GM12878 (cell line): ENCODE measurements at regions not wholly inside any gene's neighbourhood (a gene's known extent, or its start where the extent isn't known, plus 50 kb on each side); places are given as distances from the start of the nearest gene placed in this dataset.

ENCODE experiments used
- ATAC-seq: fragments of 200-7000 bp; cut with Tn5 transposase; 3 replicates; pipeline ENCODE4 v1.9.1; 2020; ENCODE audit warnings: mild to moderate bottlenecking, moderate library complexity
- BruUV-seq: library from RNA; stranded (reverse); fragments of 400-500 nt; replicated peaks from 2 replicates; lab custom pipeline; 2021; lab: Mats Ljungman, UMichigan
- CTCF ChIA-PET: fragments of 300-600 bp; sonication (Branson Sonifier 250); formaldehyde crosslinking; extraction: SDS; loops from one replicate; lab custom pipeline; 2021; ENCODE audit warnings: inconsistent platforms; lab: Yijun Ruan, JAX
- POLR2A ChIA-PET: fragments of 350-600 bp; formaldehyde crosslinking; extraction: SDS; loops from one replicate; lab custom pipeline; 2021; ENCODE audit warnings: inconsistent platforms; lab: Charles Lee
- RAD21 ChIA-PET: fragments of 300-600 bp; sonication (Branson Sonifier 250); formaldehyde crosslinking; loops from one replicate; lab custom pipeline; 2023; ENCODE audit warnings: antibody characterized with exemption; ENCODE audit not compliant: unreplicated experiment; lab: Charles Lee
- SMC1A ChIA-PET: fragments of 300-600 bp; sonication (Branson Sonifier 250); formaldehyde crosslinking; loops from one replicate; lab custom pipeline; 2023; ENCODE audit not compliant: unreplicated experiment, uncharacterized antibody; lab: Charles Lee
- DNase-seq: peaks from one replicate; pipeline ENCODE4 v3.0.0-alpha.2; 2011; ENCODE audit warnings: low read depth, low spot score
- FAIRE-seq: peaks from 3 replicates; lab custom pipeline; 2011; peaks lifted over from hg19 to GRCh38; lab: Jason Lieb, UNC
- H2AFZ ChIP-seq: 2 replicates; pipeline ENCODE4 v1.6.0; 2011; ENCODE audit warnings: low read depth, low read length, control low read depth; ENCODE audit not compliant: control insufficient read depth
- H3K27ac ChIP-seq: 2 replicates; pipeline ENCODE4 v1.5.1; 2011; ENCODE audit warnings: control low read depth; ENCODE audit not compliant: control insufficient read depth, insufficient read depth
- H3K27me3 ChIP-seq, 2 experiments: replicated peaks in 1 of 2; 2 replicates each; pipeline versions ENCODE4 v1.6.0 to v1.6.1; 2011; ENCODE audit warnings: low read length in 1 of 2; ENCODE audit not compliant: control insufficient read depth in 2 of 2, insufficient read depth in 2 of 2
- H3K36me3 ChIP-seq, 2 experiments: 2 replicates each; pipeline ENCODE4 v1.5.1; 2011; ENCODE audit warnings: low read length in 1 of 2; ENCODE audit not compliant: control insufficient read depth in 2 of 2, insufficient read depth in 2 of 2
- H3K4me1 ChIP-seq: 2 replicates; pipeline ENCODE4 v1.6.1; 2011; ENCODE audit warnings: mild to moderate bottlenecking, low read length, moderate library complexity, mixed read lengths; ENCODE audit not compliant: control insufficient read depth, insufficient read depth
- H3K4me2 ChIP-seq: 2 replicates; pipeline ENCODE4 v1.6.0; 2011; ENCODE audit warnings: control low read depth; ENCODE audit not compliant: control insufficient read depth, insufficient read depth
- H3K4me3 ChIP-seq: fragments of 200-600 bp; sonication (generic); 2 replicates; pipeline ENCODE4 v1.5.1; 2016
- H3K79me2 ChIP-seq: 2 replicates; pipeline ENCODE4 v1.6.0; 2011; ENCODE audit warnings: low read length; ENCODE audit not compliant: control insufficient read depth, insufficient read depth
- H3K9ac ChIP-seq: 2 replicates; pipeline ENCODE4 v1.8.0; 2011; ENCODE audit warnings: low read length, control low read depth, mixed read lengths; ENCODE audit not compliant: control insufficient read depth, insufficient read depth
- H3K9me3 ChIP-seq: replicated peaks from 3 replicates; pipeline ENCODE4 v1.5.1; 2011; ENCODE audit warnings: mild to moderate bottlenecking, low read length; ENCODE audit not compliant: control insufficient read depth, insufficient read depth
- H4K20me1 ChIP-seq: 2 replicates; pipeline ENCODE4 v1.6.0; 2011; ENCODE audit not compliant: control insufficient read depth, insufficient read depth
- MEF2A ChIP-seq: IDR thresholded peaks from 2 replicates; pipeline ENCODE4 v1.6.1; 2011; ENCODE audit warnings: low read depth, mild to moderate bottlenecking, low read length, moderate library complexity; ENCODE audit not compliant: insufficient read depth
- SMAD1 ChIP-seq: fragments of 450-650 bp; IDR thresholded peaks from 2 replicates; pipeline ENCODE4 v1.6.1; 2018; ENCODE audit warnings: mild to moderate bottlenecking, low read depth; ENCODE audit not compliant: partially characterized antibody
- TARDBP ChIP-seq: IDR thresholded peaks from 2 replicates; pipeline ENCODE4 v1.6.1; 2016; ENCODE audit warnings: borderline replicate concordance
- ZNF384 ChIP-seq: IDR thresholded peaks from 2 replicates; pipeline ENCODE4 v1.6.1; 2012; ENCODE audit warnings: low read depth, mild to moderate bottlenecking, low read length, improper control_type of control experiment, borderline replicate concordance
- WGBS: methylation state at CpG from one replicate; pipeline ENCODE4 v1.1.6; 2016; ENCODE audit warnings: low lambda C conversion rate; ENCODE audit not compliant: insufficient replicate concordance, insufficient coverage; ENCODE audit errors: missing lambda C conversion rate; 5-methylcytosine and 5-hydroxymethylcytosine counted together
- in situ Hi-C: fragments of 300-500 bp; cut with MboI; formaldehyde crosslinking; loops from 9 replicates; pipeline ENCODE4 v1.14.3; 2018; ENCODE audit warnings: mixed read lengths
- intact Hi-C: fragments of 100-400 bp; cut with micrococcal nuclease; formaldehyde crosslinking; loops from one replicate; pipeline ENCODE4 v1.14.2; 2022; ENCODE audit not compliant: unreplicated experiment
- TF ChIP-seq, protein P1 (sequence below): fragments of 450-650 bp; IDR thresholded peaks from 2 replicates; pipeline ENCODE4 v1.6.1; 2017; ENCODE audit warnings: mild to moderate bottlenecking
- TF ChIP-seq, protein P2 (sequence below): fragments of 450-650 bp; IDR thresholded peaks from 2 replicates; pipeline ENCODE4 v1.6.1; 2018; ENCODE audit warnings: borderline replicate concordance, mild to moderate bottlenecking; ENCODE audit not compliant: partially characterized antibody
- TF ChIP-seq, protein P3 (sequence below): IDR thresholded peaks from 2 replicates; pipeline ENCODE4 v1.6.1; 2012; ENCODE audit warnings: low read depth, low read length, improper control_type of control experiment

DNA sequence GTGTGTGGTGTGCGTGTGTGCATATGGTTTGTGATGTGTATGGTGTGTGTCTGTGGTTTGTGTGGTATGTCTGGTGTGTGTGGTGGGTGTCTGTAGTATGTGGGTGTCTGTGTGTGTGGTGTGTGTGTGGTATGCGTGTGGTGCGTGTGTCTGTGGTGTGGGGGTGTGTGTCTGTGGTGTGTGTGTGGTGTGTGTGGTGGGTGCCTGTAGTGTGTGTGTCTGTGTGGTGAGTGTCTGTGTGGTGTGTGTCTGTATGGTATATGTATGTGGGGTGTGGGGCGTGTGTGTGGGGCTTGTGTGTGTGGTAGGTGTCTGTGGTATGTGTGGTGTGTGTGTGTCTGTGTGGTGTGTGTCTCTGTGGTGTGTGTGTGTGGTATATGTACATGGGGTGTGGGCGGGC, 300.7 kb downstream of the TEX29 start:
- FAIRE-seq, result no peak
- Histone ChIP-seq H4K20me1 (no peaks in the 10 kb centered on the region), H3K9ac (no peak overlapping the region), H3K4me2 (no peak overlapping the region), H3K27ac (no peak overlapping the region), H2AFZ (no peak overlapping the region), H3K4me3 (no peak overlapping the region), H3K4me1 (no peaks in the 10 kb centered on the region), H3K79me2 (no peaks in the 10 kb centered on the region), H3K27me3 (no peaks in the 10 kb centered on the region), H3K9me3 (no peaks in the 10 kb centered on the region; the same call in 2 of the 3 replicates), H3K36me3 (no peaks in the 10 kb centered on the region)
- no peak for DNase-seq
- intact Hi-C loops (no loop called here), in situ Hi-C loops (no loop called here)
- WGBS, result 74% methylated on average over 5 of the region's 5 CpGs
- no peak for ATAC-seq
- SMC1A ChIA-PET, result no interaction called here
- CTCF ChIA-PET, result no interaction called here
- POLR2A ChIA-PET, result no interaction called here
- RAD21 ChIA-PET, result no interaction called here
- BruUV-seq, result no TSS peak
- TF ChIP-seq, protein P1, sequence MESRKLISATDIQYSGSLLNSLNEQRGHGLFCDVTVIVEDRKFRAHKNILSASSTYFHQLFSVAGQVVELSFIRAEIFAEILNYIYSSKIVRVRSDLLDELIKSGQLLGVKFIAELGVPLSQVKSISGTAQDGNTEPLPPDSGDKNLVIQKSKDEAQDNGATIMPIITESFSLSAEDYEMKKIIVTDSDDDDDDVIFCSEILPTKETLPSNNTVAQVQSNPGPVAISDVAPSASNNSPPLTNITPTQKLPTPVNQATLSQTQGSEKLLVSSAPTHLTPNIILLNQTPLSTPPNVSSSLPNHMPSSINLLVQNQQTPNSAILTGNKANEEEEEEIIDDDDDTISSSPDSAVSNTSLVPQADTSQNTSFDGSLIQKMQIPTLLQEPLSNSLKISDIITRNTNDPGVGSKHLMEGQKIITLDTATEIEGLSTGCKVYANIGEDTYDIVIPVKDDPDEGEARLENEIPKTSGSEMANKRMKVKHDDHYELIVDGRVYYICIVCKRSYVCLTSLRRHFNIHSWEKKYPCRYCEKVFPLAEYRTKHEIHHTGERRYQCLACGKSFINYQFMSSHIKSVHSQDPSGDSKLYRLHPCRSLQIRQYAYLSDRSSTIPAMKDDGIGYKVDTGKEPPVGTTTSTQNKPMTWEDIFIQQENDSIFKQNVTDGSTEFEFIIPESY, result no peak
- TF ChIP-seq, protein P2, sequence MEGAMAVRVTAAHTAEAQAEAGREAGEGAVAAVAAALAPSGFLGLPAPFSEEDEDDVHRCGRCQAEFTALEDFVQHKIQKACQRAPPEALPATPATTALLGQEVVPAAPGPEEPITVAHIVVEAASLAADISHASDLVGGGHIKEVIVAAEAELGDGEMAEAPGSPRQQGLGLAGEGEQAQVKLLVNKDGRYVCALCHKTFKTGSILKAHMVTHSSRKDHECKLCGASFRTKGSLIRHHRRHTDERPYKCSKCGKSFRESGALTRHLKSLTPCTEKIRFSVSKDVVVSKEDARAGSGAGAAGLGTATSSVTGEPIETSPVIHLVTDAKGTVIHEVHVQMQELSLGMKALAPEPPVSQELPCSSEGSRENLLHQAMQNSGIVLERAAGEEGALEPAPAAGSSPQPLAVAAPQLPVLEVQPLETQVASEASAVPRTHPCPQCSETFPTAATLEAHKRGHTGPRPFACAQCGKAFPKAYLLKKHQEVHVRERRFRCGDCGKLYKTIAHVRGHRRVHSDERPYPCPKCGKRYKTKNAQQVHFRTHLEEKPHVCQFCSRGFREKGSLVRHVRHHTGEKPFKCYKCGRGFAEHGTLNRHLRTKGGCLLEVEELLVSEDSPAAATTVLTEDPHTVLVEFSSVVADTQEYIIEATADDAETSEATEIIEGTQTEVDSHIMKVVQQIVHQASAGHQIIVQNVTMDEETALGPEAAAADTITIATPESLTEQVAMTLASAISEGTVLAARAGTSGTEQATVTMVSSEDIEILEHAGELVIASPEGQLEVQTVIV, result no peak
- TF ChIP-seq MEF2A (no peak), SMAD1 (no peak), ZNF384 (no peak), TARDBP (no peak)
- TF ChIP-seq, protein P3, sequence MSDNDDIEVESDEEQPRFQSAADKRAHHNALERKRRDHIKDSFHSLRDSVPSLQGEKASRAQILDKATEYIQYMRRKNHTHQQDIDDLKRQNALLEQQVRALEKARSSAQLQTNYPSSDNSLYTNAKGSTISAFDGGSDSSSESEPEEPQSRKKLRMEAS, result no peak
